Cardiac septum (tissue), 1 donor: ENCODE measurements at regions not wholly inside any gene's neighbourhood (a gene's known extent, or its start where the extent isn't known, plus 50 kb on each side); places are given as distances from the start of the nearest gene placed in this dataset.
"Not testable (repeated sequence)": the region's sequence is repeated elsewhere in the genome, so short reads cannot be mapped to it uniquely, and the experiment has no call there.

Experiments
- DNase-seq: peaks from one replicate; pipeline ENCODE4 v3.0.0-alpha.2; 2020; ENCODE audit warnings: low spot score
- intact Hi-C: fragments of 100-400 bp; cut with DNase I; formaldehyde crosslinking; loops from one replicate; pipeline ENCODE4 v1.14.0; 2022
- donor health status: DM: no; HTN: no; CAD: no.

DNA sequence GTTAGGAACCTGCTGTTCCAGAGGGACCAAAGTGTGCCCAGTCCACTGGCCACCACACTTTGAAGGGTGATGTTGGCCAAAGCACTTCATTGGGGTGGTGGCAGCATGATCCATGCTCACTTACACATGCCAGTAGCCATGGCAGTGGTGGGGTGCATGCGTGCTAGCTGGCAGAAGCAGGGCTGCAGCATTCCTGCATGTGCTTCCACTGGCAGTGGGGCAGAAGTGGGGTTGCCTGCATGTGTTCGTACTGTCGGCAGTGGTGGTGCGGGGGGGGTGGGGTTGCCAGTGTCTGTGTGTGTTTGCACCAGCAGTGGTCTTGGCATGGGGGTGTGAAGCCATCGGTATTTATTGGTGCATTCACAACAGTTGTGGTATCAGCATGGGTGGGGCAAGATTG is 260.3 kb upstream of the ANKH start:
- intact Hi-C loops = no loop called here
- no peak for DNase-seq

DNA sequence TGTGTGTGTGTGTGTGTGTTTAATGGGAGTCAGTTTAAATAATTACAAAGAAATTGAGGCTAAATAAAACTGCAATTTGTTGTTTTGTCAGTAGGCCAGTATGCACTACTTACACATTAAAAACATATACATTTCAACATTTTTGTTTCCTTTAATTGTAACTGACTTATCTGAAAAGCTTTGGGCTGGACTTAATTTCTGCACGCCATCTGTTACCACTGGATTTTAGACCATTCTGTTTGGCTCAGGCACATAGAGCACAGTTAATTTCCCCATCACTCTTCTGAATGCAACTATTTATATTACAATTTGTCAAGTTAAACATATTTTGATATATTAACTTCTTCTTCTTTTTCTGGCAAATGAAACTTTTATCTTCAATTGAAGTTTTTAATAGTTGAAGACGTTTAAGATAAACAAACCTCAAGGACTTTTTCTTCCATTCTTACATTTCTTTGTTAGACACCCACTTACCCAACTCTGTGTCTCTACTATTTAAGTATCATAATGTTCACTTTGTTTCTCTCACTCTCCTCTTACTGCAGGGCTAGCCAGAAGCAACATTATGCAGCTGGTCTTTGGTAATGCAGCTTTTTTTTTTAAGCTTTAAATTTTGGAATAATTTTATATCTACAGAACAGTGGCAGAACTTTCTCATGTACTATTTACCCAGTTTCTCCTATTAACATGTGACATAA is 253.4 kb upstream of the ANKH start:
- DNase-seq = no peak
- intact Hi-C loops = no loop called here

DNA sequence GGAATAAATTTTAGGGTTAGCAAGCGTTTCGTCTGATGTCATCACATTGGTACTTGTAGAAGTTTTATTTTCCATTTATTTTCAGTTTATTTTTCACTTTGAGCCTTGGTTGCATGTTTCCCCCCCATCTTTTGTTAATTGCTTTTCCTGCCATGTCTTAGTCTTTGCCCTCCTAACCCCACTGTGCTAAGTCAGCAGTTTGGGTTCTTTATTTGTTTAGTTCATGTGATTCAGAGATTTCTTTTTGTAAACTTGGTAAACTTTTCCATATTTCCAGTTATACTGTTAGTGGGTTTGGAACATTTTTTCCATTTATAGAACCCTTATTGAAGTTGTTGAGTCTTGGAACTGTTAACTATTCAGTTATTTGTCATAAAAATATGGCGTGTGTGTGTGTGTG is 252.9 kb upstream of the ANKH start:
- no peak for DNase-seq
- intact Hi-C loops = no loop called here

DNA sequence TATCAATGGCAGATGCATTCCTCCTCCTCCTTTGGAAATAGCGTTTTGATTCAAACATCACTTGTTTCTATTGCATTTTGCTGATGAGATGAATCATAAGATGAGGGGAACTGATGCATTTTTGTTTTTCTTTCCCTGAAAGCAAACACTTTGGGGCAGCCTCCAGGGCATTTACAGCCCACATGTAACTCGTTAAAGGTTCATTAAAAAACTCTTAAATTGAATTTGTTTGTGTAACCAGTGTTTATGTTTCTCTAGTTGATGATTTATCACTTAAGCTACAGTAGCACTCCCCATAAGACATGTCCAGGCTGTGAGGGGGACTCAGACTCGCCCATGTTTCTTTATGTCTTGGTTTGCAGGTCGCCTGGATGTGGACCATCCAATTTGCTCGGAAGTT is 246.1 kb upstream of the ANKH start:
- DNase-seq = no peak
- intact Hi-C loops = loop anchor here (5.0 kb wide), 1 partner anchor 115 kb away; no protein-coding TSS in a partner anchor

DNA sequence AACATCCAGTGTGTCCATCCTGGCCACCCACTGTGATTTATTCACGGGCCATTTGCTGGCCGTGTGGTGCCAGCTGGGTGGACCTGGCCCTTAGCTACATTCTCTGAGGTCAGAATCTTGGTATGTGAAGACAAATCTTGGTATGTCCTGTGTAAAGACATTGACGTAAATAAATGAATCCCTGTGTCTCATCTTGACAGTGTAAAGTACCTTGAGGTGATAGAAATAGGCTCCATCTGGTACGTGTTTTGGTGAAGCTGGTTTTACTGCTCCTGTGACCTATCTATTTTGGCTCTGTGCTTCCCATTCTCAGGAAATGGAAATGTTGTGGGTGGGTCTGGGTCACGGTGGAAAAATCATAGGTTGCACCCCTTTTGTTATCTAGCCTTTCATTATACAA is 245.4 kb upstream of the ANKH start:
- intact Hi-C loops = loop anchor here (5.0 kb wide), 1 partner anchor 115 kb away; no protein-coding TSS in a partner anchor
- DNase-seq = no peak

DNA sequence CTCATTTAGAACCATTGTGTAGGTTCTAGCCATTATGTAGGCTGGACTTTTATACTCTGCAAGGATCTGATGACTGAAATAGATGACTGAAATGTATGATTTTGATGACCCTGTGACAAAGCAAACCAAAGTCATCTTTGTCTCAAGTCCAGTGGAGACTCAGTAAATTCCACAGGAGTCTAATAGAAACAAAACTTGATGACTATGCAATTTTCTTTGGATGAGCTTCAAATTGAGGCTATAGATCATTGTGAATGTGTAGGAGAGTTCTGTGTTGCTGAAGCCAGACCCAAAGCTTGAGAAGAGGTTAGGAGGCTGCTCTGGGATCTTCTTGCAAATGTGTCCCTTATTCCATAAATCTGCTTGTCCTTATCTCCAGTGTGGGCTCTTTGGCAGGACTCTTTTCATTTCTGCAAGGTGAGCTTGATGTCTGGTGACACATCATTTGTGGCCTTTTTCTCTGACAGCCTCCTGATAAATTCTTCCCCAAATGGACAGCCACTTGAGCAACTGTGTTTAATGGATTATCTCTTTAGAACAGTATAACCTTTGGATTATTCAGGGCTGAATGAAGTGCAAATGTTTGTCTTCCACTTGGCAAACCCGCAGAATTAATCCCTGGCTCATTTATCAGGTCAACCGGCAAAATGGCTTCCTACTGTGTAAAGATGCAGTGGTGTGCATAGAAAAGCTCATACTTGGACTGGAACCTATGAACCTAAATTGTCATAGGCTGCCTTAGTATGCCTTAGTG is 235.1 kb upstream of the ANKH start:
- intact Hi-C loops = loop anchor here (10.0 kb wide), 1 partner anchor 888 kb away; no protein-coding TSS in a partner anchor

DNA sequence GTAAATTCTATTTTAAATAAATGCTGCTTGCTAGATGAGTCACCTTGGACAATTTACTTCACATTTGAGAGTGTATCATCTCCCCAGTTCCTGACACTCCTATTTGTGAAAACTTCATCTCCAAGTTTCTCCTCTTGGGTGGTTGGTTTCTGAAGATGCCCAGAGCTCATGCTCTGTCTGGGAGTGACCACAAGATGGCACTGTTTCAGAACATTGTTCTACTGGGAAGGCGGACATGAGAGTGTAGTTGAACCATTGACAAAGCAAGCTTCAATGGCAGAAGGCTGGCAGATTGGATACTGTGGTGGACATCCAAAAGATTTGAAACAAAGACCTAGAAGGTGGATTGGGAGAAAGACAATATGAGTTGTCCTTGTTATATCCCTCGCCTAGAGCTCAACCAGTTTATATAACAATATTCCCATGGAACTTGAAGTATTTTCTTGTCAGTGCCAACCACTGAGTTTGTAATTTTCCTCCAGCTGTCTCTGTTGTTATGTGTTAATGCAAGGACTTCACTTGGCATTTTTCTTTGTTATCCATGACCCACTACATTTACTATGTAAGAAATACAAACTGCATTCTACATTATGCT is 234.3 kb upstream of the ANKH start:
- intact Hi-C loops = loop anchor here (10.0 kb wide), 1 partner anchor 889 kb away; no protein-coding TSS in a partner anchor
- no peak for DNase-seq

More for the DNA sequence above, 235.1 kb upstream of the ANKH start:
- DNase-seq = no peak

DNA sequence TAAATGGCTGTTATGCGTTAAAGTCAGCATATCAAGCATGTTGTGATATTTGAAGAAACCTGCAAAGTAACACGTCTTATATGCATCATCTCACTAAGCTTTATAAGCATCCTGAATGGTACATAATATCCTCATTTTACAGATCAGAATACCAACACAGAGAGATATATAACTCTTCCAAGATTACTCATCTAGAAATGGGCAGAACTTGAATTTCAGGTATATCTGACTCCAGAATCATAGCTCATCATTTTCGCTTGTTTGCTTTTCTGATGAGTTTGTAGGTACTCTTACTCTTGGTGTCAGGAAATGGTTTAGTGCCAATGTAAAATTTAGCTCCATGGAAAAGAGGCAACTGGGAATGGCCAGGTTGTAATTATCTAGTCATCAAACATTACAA is 232.3 kb upstream of the ANKH start:
- intact Hi-C loops = loop anchor here (10.0 kb wide), 1 partner anchor 891 kb away; no protein-coding TSS in a partner anchor
- no peak for DNase-seq

DNA sequence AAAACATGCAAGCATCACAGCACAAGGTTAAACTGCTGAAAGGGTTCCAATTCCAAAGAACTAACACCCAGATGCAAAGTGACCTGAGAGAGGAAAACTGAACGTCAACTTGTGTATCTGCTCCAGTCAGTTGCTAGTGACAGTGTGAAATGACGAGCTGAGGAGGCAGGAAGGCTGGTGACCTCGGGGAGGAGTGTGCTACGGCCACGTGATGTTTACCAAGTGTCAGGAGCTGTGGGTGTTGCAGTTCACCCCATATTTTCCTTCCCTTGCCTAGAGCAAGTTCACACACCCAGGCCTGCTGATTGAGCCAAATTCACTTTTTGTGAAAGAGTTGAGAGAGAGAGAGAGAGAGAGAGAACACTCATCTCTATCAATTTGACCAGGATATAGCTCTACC is 231.6 kb upstream of the ANKH start:
- intact Hi-C loops = loop anchor here (10.0 kb wide), 1 partner anchor 892 kb away; no protein-coding TSS in a partner anchor
- DNase-seq = no peak

DNA sequence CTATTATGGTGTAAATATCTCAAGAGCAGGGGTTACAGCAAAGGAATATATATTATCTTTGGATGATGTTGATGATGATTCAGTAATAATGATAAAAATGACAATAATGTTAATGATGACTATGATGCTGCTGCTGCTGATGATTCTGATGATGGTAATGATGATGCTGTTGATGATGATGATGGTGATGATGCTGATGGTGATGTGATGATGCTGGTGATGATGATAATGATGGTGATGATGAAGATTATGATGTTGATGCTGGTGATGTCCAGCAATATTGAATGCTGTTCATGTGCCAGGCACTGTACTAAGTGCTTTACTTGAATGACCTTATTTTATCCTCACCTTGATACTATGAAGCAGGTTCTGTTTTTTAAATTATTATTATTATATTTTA is 226.0 kb upstream of the ANKH start:
- DNase-seq = no peak

DNA sequence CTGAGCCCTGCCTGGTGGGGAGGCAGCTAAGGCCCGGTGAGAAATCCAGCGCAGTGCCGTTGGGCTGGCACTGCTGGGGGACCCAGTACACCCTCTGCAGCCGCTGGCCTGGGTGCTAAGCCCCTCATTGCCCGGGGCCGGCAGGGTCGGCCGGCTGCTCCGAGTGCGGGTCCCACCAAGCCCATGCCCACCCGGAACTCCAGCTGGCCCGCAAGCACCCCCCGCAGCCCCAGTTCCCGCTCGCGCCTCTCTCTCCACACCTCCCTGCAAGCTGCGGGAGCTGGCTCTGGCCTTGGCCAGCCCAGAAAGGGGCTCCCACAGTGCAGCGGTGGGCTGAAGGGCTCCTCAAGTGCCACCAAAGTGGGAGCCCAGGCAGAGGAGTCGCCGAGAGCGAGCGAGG is 225.1 kb upstream of the ANKH start:
- intact Hi-C loops, DNase-seq: not testable (repeated sequence)

More for the DNA sequence above, 226.0 kb upstream of the ANKH start:
- intact Hi-C loops = no loop called here

DNA sequence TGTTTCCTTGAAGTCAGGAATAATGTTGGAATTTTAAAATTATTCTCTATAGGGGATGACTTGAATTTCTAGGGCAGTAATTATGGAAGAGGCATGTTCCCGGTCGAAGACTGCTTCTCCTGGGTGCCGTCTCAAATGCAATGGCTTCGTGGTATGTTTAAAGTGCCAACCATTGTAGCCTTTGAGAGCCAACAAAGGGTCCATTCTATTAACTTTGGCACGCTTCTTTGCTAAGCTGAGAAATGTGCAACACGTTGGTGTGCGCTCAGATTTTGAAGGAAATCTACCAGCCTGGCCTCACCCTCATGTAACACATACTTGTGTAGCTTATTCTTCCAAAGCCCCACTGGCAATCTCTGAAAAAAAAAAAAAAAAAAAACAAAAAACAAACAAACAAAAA is 221.2 kb upstream of the ANKH start:
- no peak for DNase-seq
- intact Hi-C loops = no loop called here

DNA sequence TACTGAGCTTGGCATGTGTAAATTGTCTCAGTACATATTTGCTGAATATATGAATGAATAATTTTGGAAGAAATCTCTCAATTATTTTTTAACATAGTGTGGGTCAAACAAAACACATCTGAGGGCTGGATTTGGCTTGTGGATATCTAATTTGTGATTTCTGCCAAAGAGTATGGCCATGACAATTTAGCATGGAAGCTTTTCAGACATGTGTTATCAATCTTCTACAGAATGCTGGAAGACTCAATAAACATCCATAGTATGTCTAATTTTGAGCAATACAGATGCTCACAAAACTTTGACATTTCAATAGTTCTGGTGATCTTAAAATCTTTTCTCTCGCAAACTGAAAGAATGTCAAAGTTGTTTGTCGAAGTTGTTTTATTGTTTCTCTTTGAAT is 214.1 kb upstream of the ANKH start:
- intact Hi-C loops = no loop called here
- no peak for DNase-seq

DNA sequence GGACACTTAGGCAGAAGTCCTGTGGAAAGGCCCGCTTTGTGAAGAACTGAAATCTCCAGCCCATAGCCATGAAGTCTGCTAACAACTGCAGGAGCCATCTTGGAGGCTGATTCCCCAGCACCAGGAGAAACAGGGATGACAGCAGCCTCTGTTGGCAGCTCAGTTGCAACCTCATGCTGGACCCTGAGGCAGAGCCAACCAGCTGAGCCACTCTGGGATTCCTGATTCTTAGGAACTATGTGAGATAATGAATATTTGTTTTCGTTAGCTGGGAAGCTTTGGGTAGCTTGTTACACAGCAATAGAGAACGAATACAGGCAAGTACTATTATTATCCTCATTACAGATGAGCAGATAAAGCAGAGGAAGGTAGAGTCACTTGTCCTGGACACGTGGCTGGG is 210.5 kb upstream of the ANKH start:
- intact Hi-C loops = no loop called here
- no peak for DNase-seq

DNA sequence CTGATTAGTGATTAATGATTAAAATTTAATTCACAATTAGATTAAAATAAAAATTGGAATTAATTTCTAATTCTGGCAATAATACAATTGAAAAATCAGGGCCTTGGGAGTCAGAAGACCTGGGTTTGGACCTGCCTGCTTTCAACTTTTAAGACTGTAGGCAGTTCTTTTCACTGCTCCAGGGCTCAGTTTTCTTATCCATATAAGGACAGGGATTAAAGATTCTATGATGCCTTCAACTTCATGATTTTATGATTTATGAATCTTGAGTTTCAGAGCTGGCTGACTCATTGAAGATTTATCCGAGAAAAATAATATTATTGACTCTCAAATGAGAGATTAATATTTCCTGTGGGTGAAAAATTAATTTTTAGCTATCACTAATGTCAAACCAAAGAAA is 208.6 kb upstream of the ANKH start:
- intact Hi-C loops = no loop called here

DNA sequence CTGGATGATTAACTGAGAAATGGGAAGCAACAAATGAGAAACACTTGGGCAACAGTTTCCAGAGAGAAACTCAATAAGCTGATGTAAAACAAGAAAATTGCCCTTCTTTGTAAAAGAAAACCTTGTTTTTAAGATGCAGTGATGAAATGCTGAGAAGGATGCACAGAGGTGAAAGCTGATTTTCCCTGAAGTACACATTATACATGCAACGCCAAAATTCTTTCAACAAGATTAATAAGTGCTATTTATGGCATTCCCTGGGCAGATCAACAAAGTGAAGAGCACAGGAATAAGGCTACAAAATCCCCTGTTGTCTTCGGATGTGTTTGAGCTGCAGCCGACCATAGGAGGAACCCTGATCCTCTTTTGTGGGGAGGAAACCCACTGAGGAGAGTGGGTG is 208.0 kb upstream of the ANKH start:
- DNase-seq = no peak
- intact Hi-C loops = no loop called here

More for the DNA sequence above, 208.6 kb upstream of the ANKH start:
- DNase-seq = no peak

DNA sequence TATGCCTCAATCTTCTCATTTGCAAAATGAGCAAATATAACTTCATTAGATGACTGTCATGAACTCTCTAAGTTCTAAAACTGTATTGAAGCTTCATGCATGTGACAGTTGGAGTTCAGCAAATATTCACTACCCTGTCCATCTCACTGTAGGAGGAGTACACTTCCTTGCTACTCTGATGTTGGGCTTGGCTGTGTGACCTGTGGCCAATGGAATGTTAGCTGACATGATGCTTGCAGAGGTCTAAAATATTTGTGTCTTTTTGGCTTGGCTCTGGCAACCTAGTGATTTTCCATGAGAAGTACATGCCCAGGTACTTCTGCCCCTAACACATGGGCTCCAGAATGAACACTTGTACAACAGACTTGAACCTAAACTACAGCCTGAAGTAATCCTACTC is 203.1 kb upstream of the ANKH start:
- no peak for DNase-seq
- intact Hi-C loops = no loop called here

DNA sequence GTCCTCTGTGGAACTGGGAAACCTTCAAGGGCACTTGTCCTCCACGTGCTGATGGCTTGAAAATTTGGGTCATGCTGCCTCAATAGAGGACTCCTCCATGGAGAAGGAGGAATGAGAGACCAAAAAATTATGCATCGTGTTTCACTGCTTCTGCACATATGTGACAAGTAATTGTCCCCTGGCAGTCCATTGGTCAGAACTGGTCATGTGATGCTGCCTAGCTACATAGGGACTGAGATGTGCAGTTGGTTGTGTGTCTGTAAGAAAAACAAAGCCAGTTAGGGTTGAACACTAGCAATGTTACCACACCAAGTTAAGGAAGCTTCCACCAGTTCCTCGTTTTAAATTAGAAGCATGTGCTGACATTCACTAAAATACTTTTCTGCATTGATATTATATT is 201.9 kb upstream of the ANKH start:
- intact Hi-C loops = no loop called here
- no peak for DNase-seq

DNA sequence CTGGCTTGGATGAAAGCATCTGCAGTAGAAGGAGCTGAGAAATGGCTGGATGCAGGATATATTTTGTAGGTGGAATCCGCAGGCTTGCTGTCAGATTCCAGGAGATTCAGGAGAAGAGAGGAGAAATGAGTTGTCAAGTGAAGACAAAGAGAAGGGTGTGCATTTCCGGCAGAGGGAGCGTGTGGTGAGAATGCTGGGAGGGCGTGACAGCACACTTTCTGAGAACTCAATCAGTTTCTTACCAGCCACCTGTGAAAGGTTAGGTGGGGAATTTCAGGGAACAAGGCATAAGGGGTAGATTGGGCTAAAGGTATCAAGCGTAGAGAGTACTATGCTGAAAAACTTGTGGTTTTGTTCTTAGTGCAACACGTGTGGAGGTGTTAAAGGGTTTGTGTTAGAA is 199.3 kb upstream of the ANKH start:
- intact Hi-C loops = no loop called here
- no peak for DNase-seq

DNA sequence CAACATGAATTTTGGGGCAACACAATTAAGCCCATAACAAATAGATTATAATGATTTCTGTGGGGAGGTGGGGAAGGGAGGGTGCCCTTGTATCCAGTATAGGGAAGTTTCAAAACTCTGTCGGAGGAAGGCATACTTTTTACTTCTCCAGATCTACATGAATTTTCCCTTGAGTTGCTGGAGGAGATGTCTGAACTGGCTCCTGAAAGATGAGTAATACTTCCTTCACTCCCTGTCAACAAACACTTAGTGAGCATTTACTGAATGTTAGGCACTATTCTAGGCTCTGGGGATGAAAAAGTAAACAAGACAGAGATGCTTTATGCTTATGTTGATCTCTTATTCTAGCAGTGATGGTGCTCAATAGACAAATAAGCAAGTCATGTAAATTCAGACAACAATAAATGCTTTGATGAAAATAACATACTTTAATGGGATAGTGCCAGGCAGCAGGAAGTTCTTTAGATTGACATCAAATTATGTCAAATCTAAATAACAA is 197.9 kb upstream of the ANKH start:
- no peak for DNase-seq
- intact Hi-C loops = no loop called here
